ENCODE measurements at regions not wholly inside any gene's neighbourhood (a gene's known extent, or its start where the extent isn't known, plus 50 kb on each side); places are given as distances from the start of the nearest gene placed in this dataset.

- Histone ChIP-seq H3F3A (replicated peaks; ENCODE audit: low read depth) (no peaks in the 10 kb centered on the region), H3K4me1 (ENCODE audit: insufficient read depth) (0 out of 2 replicates have a peak, but pooled peaks cover 5% of the 10 kb centered on the region), H3K36me3 (ENCODE audit: insufficient read depth) (no peaks in the 10 kb centered on the region), H3K27me3 (ENCODE audit: insufficient read depth) (no peaks in the 10 kb centered on the region), H3K9me2 (ENCODE audit: insufficient read depth) (no peaks in the 10 kb centered on the region), H3K79me2 (replicated peaks; ENCODE audit: insufficient read depth) (no peaks in the 10 kb centered on the region), H3K4me3 (no peak overlapping the region), H2AFZ (0 out of 2 replicates have a peak overlapping the region, but pooled peaks have one; percentile 32), H4K20me1 (replicated peaks; ENCODE audit: insufficient read depth) (no peaks in the 10 kb centered on the region), H3K27ac (ENCODE audit: low read depth) (no peak overlapping the region), H3K4me2 (no peak overlapping the region)
- Mint-ChIP-seq H3K27me3 (ENCODE audit: insufficient read depth, low read depth, poor library complexity) (no peaks in the 10 kb centered on the region), H3K4me1 (peaks cover 10% of the 10 kb centered on the region), H3K36me3 (ENCODE audit: low read depth) (no peaks in the 10 kb centered on the region), H3K9me3 (no peaks in the 10 kb centered on the region), H3K4me3 (no peak overlapping the region), H3K27ac (no peak overlapping the region)
- DNase-seq (ENCODE audit: low spot score) (no peak), ATAC-seq (no peak)
- TF ChIP-seq REST (IDR thresholded peaks at IDR 0.05; ENCODE audit: unreplicated experiment) (no peak), CTCF (conservative IDR thresholded peaks at IDR 0.05; ENCODE audit: low read depth in 2 of 2) (0 out of 4 replicates have a peak, but pooled peaks of 1 of the 2 experiments have one; percentile 23), POLR2AphosphoS5 (IDR thresholded peaks at IDR 0.05; ENCODE audit: low read depth) (no peak), EZH2phosphoT487 (IDR thresholded peaks at IDR 0.05; ENCODE audit: unreplicated experiment) (no peak)
Observed at GRCh38 chr2:133680343-133681049, 112.2 kb upstream of the NCKAP5 start.

- Mint-ChIP-seq H3K4me3 (no peak overlapping the region), H3K36me3 (ENCODE audit: low read depth) (no peaks in the 10 kb centered on the region), H3K9me3 (no peaks in the 10 kb centered on the region), H3K27me3 (ENCODE audit: insufficient read depth, low read depth, poor library complexity) (no peaks in the 10 kb centered on the region), H3K27ac (no peak overlapping the region), H3K4me1 (no peaks in the 10 kb centered on the region)
- Histone ChIP-seq H3K9me2 (ENCODE audit: insufficient read depth) (no peaks in the 10 kb centered on the region), H3K4me1 (ENCODE audit: insufficient read depth) (no peaks in the 10 kb centered on the region), H2AFZ (no peak overlapping the region), H4K20me1 (replicated peaks; ENCODE audit: insufficient read depth) (no peaks in the 10 kb centered on the region), H3K36me3 (ENCODE audit: insufficient read depth) (no peaks in the 10 kb centered on the region), H3K4me3 (no peak overlapping the region), H3K79me2 (replicated peaks; ENCODE audit: insufficient read depth) (no peaks in the 10 kb centered on the region), H3F3A (replicated peaks; ENCODE audit: low read depth) (no peaks in the 10 kb centered on the region), H3K27me3 (ENCODE audit: insufficient read depth) (no peaks in the 10 kb centered on the region), H3K27ac (ENCODE audit: low read depth) (no peak overlapping the region), H3K4me2 (no peak overlapping the region)
- DNase-seq (ENCODE audit: low spot score) (no peak), ATAC-seq (no peak)
- no peak for TF ChIP-seq CTCF (conservative IDR thresholded peaks at IDR 0.05; ENCODE audit: low read depth in 2 of 2)
- TF ChIP-seq ETS1 (IDR thresholded peaks at IDR 0.05), result no peak
- TF ChIP-seq POLR2AphosphoS5 (IDR thresholded peaks at IDR 0.05; ENCODE audit: low read depth), result no peak
- no peak for TF ChIP-seq EZH2phosphoT487 (IDR thresholded peaks at IDR 0.05; ENCODE audit: unreplicated experiment)
- no peak for TF ChIP-seq CREB1 (CRISPR knock-in tag; IDR thresholded peaks at IDR 0.05; ENCODE audit: low read depth)
- no peak for TF ChIP-seq EZH2 (IDR thresholded peaks at IDR 0.05; ENCODE audit: low read depth, unreplicated experiment)
- TF ChIP-seq STAT1 (IDR thresholded peaks at IDR 0.05; ENCODE audit: unreplicated experiment), result no peak
- no peak for TF ChIP-seq ZNF331 (CRISPR knock-in tag; IDR thresholded peaks at IDR 0.05; ENCODE audit: low read depth)
- TF ChIP-seq JUNB (IDR thresholded peaks at IDR 0.05; ENCODE audit: unreplicated experiment), result no peak
- no peak for TF ChIP-seq REST (IDR thresholded peaks at IDR 0.05; ENCODE audit: unreplicated experiment)
- TF ChIP-seq NANOG (IDR thresholded peaks at IDR 0.05; ENCODE audit: borderline replicate concordance), result no peak
Observed at GRCh38 chr2:133682347-133682746, 114.1 kb upstream of the NCKAP5 start.

Data from GM23338 (cell line).